ENCODE measurements at regions not wholly inside any gene's neighbourhood (a gene's known extent, or its start where the extent isn't known, plus 50 kb on each side); places are given as distances from the start of the nearest gene placed in this dataset.

- TSS peak; percentile 83 for BruUV-seq (replicated peaks)
- Histone ChIP-seq H3K9ac (ENCODE audit: insufficient read depth, low read depth, low read length) (peak overlapping the region; percentile 67), H3K4me2 (ENCODE audit: low read depth, low read length) (peak overlapping the region; percentile 43), H3K27me3 (ENCODE audit: control insufficient read depth in 1 of 2, insufficient read depth in 2 of 2, low read length in 2 of 2) (no peaks in the 10 kb centered on the region), H3K27ac (ENCODE audit: extremely low read length, insufficient read depth, low read length) (peak overlapping the region; percentile 87), H3K79me2 (ENCODE audit: insufficient read depth, low read length) (no peaks in the 10 kb centered on the region), H3K4me3 (replicated peaks in 1 of 3; ENCODE audit: insufficient read depth in 1 of 3, low read depth in 2 of 3, low read length in 3 of 3) (no peak overlapping the region), H3K4me1 (ENCODE audit: insufficient read depth, low read length) (peaks cover 21% of the 10 kb centered on the region), H3K9me3 (ENCODE audit: low read length) (0 out of 2 replicates have a peak, but pooled peaks cover 7% of the 10 kb centered on the region), H2AFZ (ENCODE audit: low read length) (peak overlapping the region; percentile 50), H3K36me3 (replicated peaks in 1 of 2; ENCODE audit: control insufficient read depth in 1 of 2, insufficient read depth in 2 of 2, low read length in 2 of 2) (no peaks in the 10 kb centered on the region), H4K20me1 (ENCODE audit: insufficient read depth, low read length) (no peaks in the 10 kb centered on the region)
- ChIA-PET CTCF (ENCODE audit: low intra/inter-chr PET ratio, low total read pairs) (no interaction called here), POLR2A (interaction anchor here (0.9 to 2.1 kb wide), 10 partner anchors 29 to 80 kb away, joined by 3 to 19 read pairs (median 4); no protein-coding TSS in a partner anchor)
- WGBS (ENCODE audit: low lambda C conversion rate), result 33% methylated on average over 10 of the region's 10 CpGs
- FAIRE-seq, result peak; percentile 91
- intact Hi-C loops (cut with micrococcal nuclease; ENCODE audit: unreplicated experiment) (loop anchor here (1.0 to 5.0 kb wide), 3 partner anchors 35 to 72 kb away; partner anchors contain the start of gene IRF2BP2), in situ Hi-C loops (cut with HindIII; ENCODE audit: extremely low pct_ligation_motif_present, low pct_unique_long_range_greater_than_20kb) (no loop called here)
- DNase-seq (ENCODE audit: low spot score), result peak; percentile 97
- peak; percentile 100 for ATAC-seq
- TF ChIP-seq ZMAT3 (CRISPR knock-in tag; conservative IDR thresholded peaks at IDR 0.05) (peak; percentile 78; the same call in 1 of the 2 replicates), ARID3A (IDR thresholded peaks at IDR 0.05; ENCODE audit: low read depth, low read length) (no peak), PBX3 (CRISPR knock-in tag; IDR thresholded peaks at IDR 0.05; ENCODE audit: borderline replicate concordance) (no peak), NAIF1 (CRISPR knock-in tag; IDR thresholded peaks at IDR 0.05; ENCODE audit: borderline replicate concordance) (no peak), ZNF572 (CRISPR knock-in tag; IDR thresholded peaks at IDR 0.05) (no peak), ZNF292 (CRISPR knock-in tag; IDR thresholded peaks at IDR 0.05; ENCODE audit: borderline replicate concordance, low read depth) (peak; percentile 95; the same call in 1 of the 2 replicates), KMT2B (CRISPR knock-in tag; IDR thresholded peaks at IDR 0.05) (peak; percentile 38; the same call in 1 of the 2 replicates), FOXM1 (CRISPR knock-in tag; IDR thresholded peaks at IDR 0.05) (no peak), MAZ (IDR thresholded peaks at IDR 0.05; ENCODE audit: borderline replicate concordance, low read depth, low read length) (no peak), MAZ (CRISPR knock-in tag; IDR thresholded peaks at IDR 0.05; ENCODE audit: low read depth) (peak; percentile 71; the same call in 1 of the 2 replicates), STAG1 (CRISPR knock-in tag; IDR thresholded peaks at IDR 0.05) (peak; percentile 45; the same call in 1 of the 2 replicates), NFIC (IDR thresholded peaks at IDR 0.05; ENCODE audit: low read length) (peak; percentile 78; the same call in 1 of the 2 replicates), BHLHE40 (IDR thresholded peaks at IDR 0.05; ENCODE audit: low read length) (no peak), REST (IDR thresholded peaks at IDR 0.05; ENCODE audit: borderline replicate concordance in 1 of 2, low read depth in 1 of 2, low read length in 2 of 2) (peak in 1 of 2 experiments; percentile 53; a peak in 1 of 4 replicates), ZNF569 (CRISPR knock-in tag; IDR thresholded peaks at IDR 0.05; ENCODE audit: borderline replicate concordance) (no peak), NFATC3 (CRISPR knock-in tag; IDR thresholded peaks at IDR 0.05) (no peak), EZH2 (conservative IDR thresholded peaks at IDR 0.05; ENCODE audit: low read depth, low read length) (no peak), TOPORS (CRISPR knock-in tag; IDR thresholded peaks at IDR 0.05) (no peak)
Observed at GRCh38 chr1:234683861-234684632, 74.1 kb upstream of the IRF2BP2 start.
